Spleen (tissue), 11 donors: ENCODE measurements at regions not wholly inside any gene's neighbourhood (a gene's known extent, or its start where the extent isn't known, plus 50 kb on each side); places are given as distances from the start of the nearest gene placed in this dataset.

ENCODE experiments used
- DNase-seq: peaks from one replicate; pipeline ENCODE4 v3.0.0-alpha.2; 2020
- H3K27ac ChIP-seq, 8 donors: fragments of 200-600 bp; sonication (generic) in 7 of 8; 1 replicate in 4 of 8; 2 replicates in 4 of 8; pipeline versions ENCODE4 v1.5.0 to v1.8.0; 2016 to 2021; ENCODE audit warnings: inconsistent platforms in 4 of 8, mild to moderate bottlenecking in 4 of 8, moderate library complexity in 1 of 8
- H3K27me3 ChIP-seq, 7 donors: fragments of 200-600 bp; sonication (generic) in 6 of 7; replicated peaks in 1 of 7; 1 replicate in 4 of 7; 2 replicates in 3 of 7; pipeline versions ENCODE4 v1.5.0 to v1.8.0; 2016 to 2021; ENCODE audit warnings: inconsistent platforms in 3 of 7, mild to moderate bottlenecking in 1 of 7
- H3K36me3 ChIP-seq, 6 donors: fragments of 200-600 bp; sonication (generic) in 5 of 6; 1 replicate in 4 of 6; 2 replicates in 2 of 6; pipeline versions ENCODE4 v1.5.0 to v1.8.0; 2016 to 2021; ENCODE audit warnings: inconsistent platforms in 2 of 6
- H3K4me1 ChIP-seq, 6 donors: fragments of 200-600 bp; sonication (generic) in 5 of 6; 1 replicate in 3 of 6; 2 replicates in 3 of 6; pipeline versions ENCODE4 v1.5.0 to v1.8.0; 2016 to 2021; ENCODE audit warnings: inconsistent platforms in 3 of 6
- H3K4me3 ChIP-seq, 8 donors: fragments of 200-600 bp; sonication (generic) in 7 of 8; 1 replicate in 4 of 8; 2 replicates in 4 of 8; pipeline versions ENCODE4 v1.5.0 to v1.8.0; 2016 to 2021; ENCODE audit warnings: inconsistent platforms in 4 of 8, mild to moderate bottlenecking in 4 of 8, moderate library complexity in 2 of 8
- H3K9me3 ChIP-seq, 8 donors: fragments of 200-600 bp; sonication (generic) in 7 of 8; 1 replicate in 4 of 8; 2 replicates in 4 of 8; pipeline versions ENCODE4 v1.5.0 to v1.8.0; 2016 to 2021; ENCODE audit warnings: inconsistent platforms in 4 of 8
- POLR2A ChIP-seq, 3 donors: fragments of 450-650 bp; IDR thresholded peaks; one replicate each; pipeline ENCODE4 v1.5.1; 2017; ENCODE audit warnings: antibody characterized with exemption in 3 of 3, mild to moderate bottlenecking in 1 of 3
- POLR2AphosphoS5 ChIP-seq, 3 donors: sonication (generic); formaldehyde crosslinking; IDR thresholded peaks; one replicate each; pipeline ENCODE4 v1.5.1; 2017; ENCODE audit warnings: antibody characterized with exemption in 3 of 3
- WGBS, 5 donors: extraction: QIAGEN DNeasy Blood & Tissue Kit in 3 of 5; methylation state at CpG; one replicate each; pipeline versions ENCODE4 v1.1.5 to v1.1.7; 2013 to 2018; 5-methylcytosine and 5-hydroxymethylcytosine counted together
- intact Hi-C: fragments of 100-400 bp; cut with DNase I; formaldehyde crosslinking; loops from one replicate; pipeline ENCODE4 v1.15.0; 2023; ENCODE audit warnings: low total_unique reads
- TF ChIP-seq, protein P1 (sequence below), 11 experiments: fragments of 200-600 bp in 7 of 11; fragments of 450-650 bp in 4 of 11; sonication (generic) in 4 of 11; IDR thresholded peaks in 8 of 11; conservative IDR thresholded peaks in 3 of 11; 1 replicate in 7 of 11; 2 replicates in 4 of 11; pipeline versions ENCODE4 v1.4.0 to v1.8.0; 2016 to 2021; ENCODE audit warnings: antibody characterized with exemption in 11 of 11, inconsistent platforms in 4 of 11, mild to moderate bottlenecking in 1 of 11
- donor health status: healthy with polysubstance abuse.
- donor health status: DM: no; HTN: no; CAD: no; lungs with moderate emphysema.
- donor health status: DM: no; HTN: no; CAD: no.
- donor health status: Bipolar disorder and iron deficiency.
- donor health status: healthy.
- donor health status: DM: no; HTN: no; CAD: no.
- donor health status: DM: yes; HTN: yes; CAD: no.

DNA sequence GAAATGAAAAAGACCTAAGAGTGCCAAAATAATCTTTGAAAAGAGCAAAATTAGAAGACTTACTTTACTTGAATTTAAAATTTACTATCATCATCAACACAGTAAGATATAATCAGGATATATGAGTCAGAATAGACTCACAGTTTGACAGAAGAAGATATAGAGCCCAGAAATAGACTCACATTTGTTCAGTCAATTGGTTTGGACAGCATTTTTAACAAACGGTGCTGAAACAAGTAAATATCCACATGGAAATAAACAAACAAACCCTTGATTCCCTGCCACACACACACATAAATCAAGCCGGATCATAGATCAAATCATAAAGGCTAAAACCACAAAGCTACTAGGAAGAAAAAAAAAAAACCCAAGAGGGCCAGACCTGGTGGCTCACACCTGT is 291.1 kb downstream of the ADGRG6 start:
- TF ChIP-seq POLR2A (IDR thresholded peaks at IDR 0.05) (no peak), POLR2AphosphoS5 (IDR thresholded peaks at IDR 0.05) (no peak)
- TF ChIP-seq, protein P1, sequence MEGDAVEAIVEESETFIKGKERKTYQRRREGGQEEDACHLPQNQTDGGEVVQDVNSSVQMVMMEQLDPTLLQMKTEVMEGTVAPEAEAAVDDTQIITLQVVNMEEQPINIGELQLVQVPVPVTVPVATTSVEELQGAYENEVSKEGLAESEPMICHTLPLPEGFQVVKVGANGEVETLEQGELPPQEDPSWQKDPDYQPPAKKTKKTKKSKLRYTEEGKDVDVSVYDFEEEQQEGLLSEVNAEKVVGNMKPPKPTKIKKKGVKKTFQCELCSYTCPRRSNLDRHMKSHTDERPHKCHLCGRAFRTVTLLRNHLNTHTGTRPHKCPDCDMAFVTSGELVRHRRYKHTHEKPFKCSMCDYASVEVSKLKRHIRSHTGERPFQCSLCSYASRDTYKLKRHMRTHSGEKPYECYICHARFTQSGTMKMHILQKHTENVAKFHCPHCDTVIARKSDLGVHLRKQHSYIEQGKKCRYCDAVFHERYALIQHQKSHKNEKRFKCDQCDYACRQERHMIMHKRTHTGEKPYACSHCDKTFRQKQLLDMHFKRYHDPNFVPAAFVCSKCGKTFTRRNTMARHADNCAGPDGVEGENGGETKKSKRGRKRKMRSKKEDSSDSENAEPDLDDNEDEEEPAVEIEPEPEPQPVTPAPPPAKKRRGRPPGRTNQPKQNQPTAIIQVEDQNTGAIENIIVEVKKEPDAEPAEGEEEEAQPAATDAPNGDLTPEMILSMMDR (IDR thresholded peaks at IDR 0.05 in 8 of 11, conservative IDR thresholded peaks at IDR 0.05 in 3 of 11), result no peak
- Histone ChIP-seq H3K4me3 (no peak overlapping the region), H3K27me3 (no peaks in the 10 kb centered on the region), H3K27ac (no peak overlapping the region), H3K36me3 (no peaks in the 10 kb centered on the region), H3K4me1 (no peaks in the 10 kb centered on the region), H3K9me3 (peaks cover 0 to 27% (median 2%) of the 10 kb centered on the region in 8 donors)
- WGBS, 5 donors, result 76 to 87% (median 79%) methylated on average over 2 of the region's 2 CpGs
- intact Hi-C loops, result no loop called here
- DNase-seq, result no peak

DNA sequence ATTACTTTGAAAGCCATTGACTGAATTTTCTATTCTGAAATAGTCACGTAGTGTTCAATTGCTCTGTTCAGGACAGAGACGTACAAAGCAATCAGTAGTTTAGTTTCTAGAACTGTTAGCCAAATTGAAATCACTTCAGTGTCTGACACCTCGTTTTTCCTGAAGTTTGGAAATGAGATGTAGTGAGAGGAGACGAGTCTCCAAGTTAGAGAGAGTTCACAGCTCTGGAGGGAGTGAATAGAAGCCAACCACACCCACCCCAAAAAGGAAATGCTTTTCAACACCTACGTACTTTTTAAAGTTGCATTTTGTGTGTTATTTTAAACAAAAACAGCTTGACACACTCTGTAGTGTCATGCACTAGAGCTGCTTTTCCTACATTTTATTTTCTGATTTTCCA is 296.0 kb downstream of the ADGRG6 start:
- intact Hi-C loops, result no loop called here
- no peaks in the 10 kb centered on the region for H3K36me3 ChIP-seq
- no peak overlapping the region for H3K27ac ChIP-seq
- no peak overlapping the region for H3K4me3 ChIP-seq
- peaks cover 0 to 7% (median 0%) of the 10 kb centered on the region in 8 donors for H3K9me3 ChIP-seq
- H3K4me1 ChIP-seq, result no peaks in the 10 kb centered on the region
- no peaks in the 10 kb centered on the region for H3K27me3 ChIP-seq
- no peak for TF ChIP-seq POLR2AphosphoS5 (IDR thresholded peaks at IDR 0.05)
- no peak for TF ChIP-seq POLR2A (IDR thresholded peaks at IDR 0.05)
- TF ChIP-seq, protein P1 (IDR thresholded peaks at IDR 0.05 in 8 of 11, conservative IDR thresholded peaks at IDR 0.05 in 3 of 11), result no peak
- DNase-seq, result no peak
- 49 to 60% (median 54%) methylated on average over 5 of the region's 5 CpGs for WGBS, 5 donors

DNA sequence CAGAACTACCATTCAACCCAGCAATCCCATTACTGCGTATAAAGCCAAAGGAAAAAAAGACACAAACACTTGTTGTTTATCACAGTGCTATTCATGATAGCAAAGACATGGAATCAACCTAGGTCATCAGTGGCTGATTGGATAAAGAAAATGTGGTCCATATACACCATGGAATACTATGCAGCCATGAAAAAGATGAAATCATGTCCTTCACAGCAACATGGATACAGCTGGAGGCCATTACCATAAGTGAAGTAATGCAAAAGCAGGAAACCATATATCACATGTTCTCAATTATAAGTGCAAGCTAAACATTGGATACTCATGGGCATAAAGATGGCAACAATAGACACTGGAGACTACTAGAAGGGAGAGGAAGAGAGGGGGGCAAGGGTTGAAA is 299.6 kb downstream of the ADGRG6 start:
- Histone ChIP-seq H3K27me3 (no peaks in the 10 kb centered on the region), H3K4me3 (no peak overlapping the region), H3K9me3 (peaks cover 0 to 9% (median 0%) of the 10 kb centered on the region in 8 donors), H3K36me3 (no peaks in the 10 kb centered on the region), H3K27ac (no peak overlapping the region), H3K4me1 (no peaks in the 10 kb centered on the region)
- no peak for TF ChIP-seq POLR2A (IDR thresholded peaks at IDR 0.05)
- TF ChIP-seq, protein P1 (IDR thresholded peaks at IDR 0.05 in 8 of 11, conservative IDR thresholded peaks at IDR 0.05 in 3 of 11), result no peak
- no peak for TF ChIP-seq POLR2AphosphoS5 (IDR thresholded peaks at IDR 0.05)
- 94 to 100% (median 97%) methylated on average over 1 of the region's 1 CpG for WGBS, 5 donors
- DNase-seq, result no peak
- intact Hi-C loops, result no loop called here

DNA sequence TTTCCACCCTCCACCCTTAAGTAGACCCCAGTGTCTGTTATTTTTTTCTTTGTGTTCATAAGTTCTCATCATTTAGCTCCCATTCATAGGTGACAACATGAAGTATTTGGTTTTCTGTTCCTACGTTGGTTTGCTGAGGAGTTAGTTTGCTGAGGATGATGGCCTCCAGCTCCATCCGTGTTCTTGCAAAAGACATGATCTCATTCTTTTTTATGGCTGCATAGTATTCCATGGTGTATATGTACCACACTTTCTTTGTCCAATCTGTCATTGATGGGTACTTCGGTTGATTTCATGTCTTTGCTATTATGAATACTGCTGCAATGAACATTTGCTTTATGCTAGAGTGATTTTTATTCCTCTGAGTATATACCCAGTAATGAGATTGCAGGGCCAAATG is 301.2 kb downstream of the ADGRG6 start:
- DNase-seq, result no peak
- Histone ChIP-seq H3K27ac (no peak overlapping the region), H3K9me3 (peaks cover 0 to 9% (median 0%) of the 10 kb centered on the region in 8 donors), H3K27me3 (peaks cover 0 to 12% (median 0%) of the 10 kb centered on the region in 7 donors), H3K36me3 (no peaks in the 10 kb centered on the region), H3K4me1 (no peaks in the 10 kb centered on the region), H3K4me3 (no peak overlapping the region)
- TF ChIP-seq, protein P1 (IDR thresholded peaks at IDR 0.05 in 8 of 11, conservative IDR thresholded peaks at IDR 0.05 in 3 of 11), result no peak
- TF ChIP-seq POLR2A (IDR thresholded peaks at IDR 0.05) (no peak), POLR2AphosphoS5 (IDR thresholded peaks at IDR 0.05) (no peak)
- intact Hi-C loops, result no loop called here
- 78 to 95% (median 87%) methylated on average over 3 of the region's 3 CpGs for WGBS, 5 donors
